HEK293 (cell line): ENCODE measurements at regions not wholly inside any gene's neighbourhood (a gene's known extent, or its start where the extent isn't known, plus 50 kb on each side); places are given as distances from the start of the nearest gene placed in this dataset.

Source experiments
- GLIS2 ChIP-seq: fragments of 450-650 bp; formaldehyde crosslinking; IDR thresholded peaks from 2 replicates; pipeline ENCODE4 v1.5.1; 2016; ENCODE audit warnings: missing biosample characterization, missing genetic modification characterization
- HOXA7 ChIP-seq: sonication (generic); formaldehyde crosslinking; IDR thresholded peaks from 2 replicates; pipeline ENCODE4 v1.8.1; 2022; ENCODE audit warnings: missing genetic modification reagents, borderline replicate concordance
- ZNF138 ChIP-seq: fragments of 450-650 bp; formaldehyde crosslinking; IDR thresholded peaks from 2 replicates; pipeline ENCODE4 v1.5.1; 2016; ENCODE audit warnings: missing biosample characterization, missing genetic modification characterization, borderline replicate concordance
- ZNF302 ChIP-seq: fragments of 450-650 bp; formaldehyde crosslinking; IDR thresholded peaks from 2 replicates; pipeline ENCODE4 v1.5.1; 2016; ENCODE audit warnings: missing biosample characterization, missing genetic modification characterization, low read depth
- ZNF473 ChIP-seq: fragments of 450-650 bp; formaldehyde crosslinking; IDR thresholded peaks from 2 replicates; pipeline ENCODE4 v1.5.1; 2017; ENCODE audit warnings: missing biosample characterization, missing genetic modification characterization
- ZNF549 ChIP-seq: fragments of 450-650 bp; IDR thresholded peaks from 2 replicates; pipeline ENCODE4 v1.5.1; 2018; ENCODE audit warnings: missing biosample characterization, missing genetic modification characterization, mild to moderate bottlenecking, inconsistent platforms, moderate library complexity
- ZNF664 ChIP-seq: fragments of 450-650 bp; formaldehyde crosslinking; IDR thresholded peaks from 2 replicates; pipeline ENCODE4 v1.5.1; 2016; ENCODE audit warnings: missing biosample characterization, missing genetic modification characterization
- ZSCAN30 ChIP-seq: fragments of 450-650 bp; IDR thresholded peaks from 2 replicates; pipeline ENCODE4 v1.5.1; 2018; ENCODE audit warnings: missing biosample characterization, mild to moderate bottlenecking, missing genetic modification characterization, moderate library complexity
- TF ChIP-seq, protein P1 (sequence below): fragments of 450-650 bp; formaldehyde crosslinking; IDR thresholded peaks from 2 replicates; pipeline ENCODE4 v1.5.1; 2016; ENCODE audit warnings: missing biosample characterization, missing genetic modification characterization
- TF ChIP-seq, protein P2 (sequence below): fragments of 450-650 bp; formaldehyde crosslinking; IDR thresholded peaks from 2 replicates; pipeline ENCODE4 v1.5.1; 2016; ENCODE audit warnings: missing biosample characterization, missing genetic modification characterization
- TF ChIP-seq, protein P3 (sequence below): fragments of 450-650 bp; formaldehyde crosslinking; IDR thresholded peaks from 2 replicates; pipeline ENCODE4 v1.5.1; 2017; ENCODE audit warnings: missing biosample characterization, missing genetic modification characterization
- TF ChIP-seq, protein P4 (sequence below): fragments of 450-650 bp; formaldehyde crosslinking; IDR thresholded peaks from 2 replicates; pipeline ENCODE4 v1.5.1; 2016; ENCODE audit warnings: missing biosample characterization, missing genetic modification characterization, low read depth

DNA sequence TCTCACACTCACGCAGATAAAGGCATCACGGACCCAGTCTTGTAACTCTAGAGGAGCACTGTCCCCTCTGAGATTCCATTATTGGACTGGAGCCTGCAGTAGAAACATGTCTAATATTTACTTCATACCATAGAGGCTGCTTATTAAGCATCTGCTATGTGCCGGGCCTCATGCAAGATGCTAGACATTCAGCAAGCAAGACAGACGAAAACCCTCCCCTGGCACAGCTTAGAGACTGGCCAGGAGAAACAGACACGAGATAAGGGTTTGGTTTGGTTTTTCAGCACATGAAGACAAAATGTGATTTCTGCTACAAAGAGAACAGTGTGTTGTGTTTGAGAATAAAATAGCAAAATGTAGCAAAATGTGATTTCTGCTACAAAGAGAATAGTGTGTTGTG, 719.2 kb downstream of the MED13L start:
- TF ChIP-seq, protein P1, sequence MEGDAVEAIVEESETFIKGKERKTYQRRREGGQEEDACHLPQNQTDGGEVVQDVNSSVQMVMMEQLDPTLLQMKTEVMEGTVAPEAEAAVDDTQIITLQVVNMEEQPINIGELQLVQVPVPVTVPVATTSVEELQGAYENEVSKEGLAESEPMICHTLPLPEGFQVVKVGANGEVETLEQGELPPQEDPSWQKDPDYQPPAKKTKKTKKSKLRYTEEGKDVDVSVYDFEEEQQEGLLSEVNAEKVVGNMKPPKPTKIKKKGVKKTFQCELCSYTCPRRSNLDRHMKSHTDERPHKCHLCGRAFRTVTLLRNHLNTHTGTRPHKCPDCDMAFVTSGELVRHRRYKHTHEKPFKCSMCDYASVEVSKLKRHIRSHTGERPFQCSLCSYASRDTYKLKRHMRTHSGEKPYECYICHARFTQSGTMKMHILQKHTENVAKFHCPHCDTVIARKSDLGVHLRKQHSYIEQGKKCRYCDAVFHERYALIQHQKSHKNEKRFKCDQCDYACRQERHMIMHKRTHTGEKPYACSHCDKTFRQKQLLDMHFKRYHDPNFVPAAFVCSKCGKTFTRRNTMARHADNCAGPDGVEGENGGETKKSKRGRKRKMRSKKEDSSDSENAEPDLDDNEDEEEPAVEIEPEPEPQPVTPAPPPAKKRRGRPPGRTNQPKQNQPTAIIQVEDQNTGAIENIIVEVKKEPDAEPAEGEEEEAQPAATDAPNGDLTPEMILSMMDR (tag by site-specific recombination), result no peak
- no peak for TF ChIP-seq ZSCAN30 (tag by site-specific recombination)
- TF ChIP-seq ZNF302 (tag by site-specific recombination), result no peak
- no peak for TF ChIP-seq ZNF473
- TF ChIP-seq ZNF549 (tag by site-specific recombination), result no peak
- TF ChIP-seq, protein P2, sequence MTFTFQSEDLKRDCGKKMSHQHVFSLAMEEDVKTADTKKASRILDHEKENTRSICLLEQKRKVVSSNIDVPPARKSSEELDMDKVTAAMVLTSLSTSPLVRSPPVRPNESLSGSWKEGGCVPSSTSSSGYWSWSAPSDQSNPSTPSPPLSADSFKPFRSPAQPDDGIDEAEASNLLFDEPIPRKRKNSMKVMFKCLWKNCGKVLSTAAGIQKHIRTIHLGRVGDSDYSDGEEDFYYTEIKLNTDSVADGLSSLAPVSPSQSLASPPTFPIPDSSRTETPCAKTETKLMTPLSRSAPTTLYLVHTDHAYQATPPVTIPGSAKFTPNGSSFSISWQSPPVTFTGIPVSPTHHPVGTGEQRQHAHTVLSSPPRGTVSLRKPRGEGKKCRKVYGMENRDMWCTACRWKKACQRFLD (tag by site-specific recombination), result no peak
- TF ChIP-seq, protein P3, sequence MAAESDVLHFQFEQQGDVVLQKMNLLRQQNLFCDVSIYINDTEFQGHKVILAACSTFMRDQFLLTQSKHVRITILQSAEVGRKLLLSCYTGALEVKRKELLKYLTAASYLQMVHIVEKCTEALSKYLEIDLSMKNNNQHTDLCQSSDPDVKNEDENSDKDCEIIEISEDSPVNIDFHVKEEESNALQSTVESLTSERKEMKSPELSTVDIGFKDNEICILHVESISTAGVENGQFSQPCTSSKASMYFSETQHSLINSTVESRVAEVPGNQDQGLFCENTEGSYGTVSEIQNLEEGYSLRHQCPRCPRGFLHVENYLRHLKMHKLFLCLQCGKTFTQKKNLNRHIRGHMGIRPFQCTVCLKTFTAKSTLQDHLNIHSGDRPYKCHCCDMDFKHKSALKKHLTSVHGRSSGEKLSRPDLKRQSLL (tag by site-specific recombination), result no peak
- no peak for TF ChIP-seq GLIS2 (tag by site-specific recombination)
- TF ChIP-seq HOXA7 (CRISPR knock-in tag), result no peak
- TF ChIP-seq ZNF664, result no peak
- TF ChIP-seq ZNF138, result no peak
- TF ChIP-seq, protein P4, sequence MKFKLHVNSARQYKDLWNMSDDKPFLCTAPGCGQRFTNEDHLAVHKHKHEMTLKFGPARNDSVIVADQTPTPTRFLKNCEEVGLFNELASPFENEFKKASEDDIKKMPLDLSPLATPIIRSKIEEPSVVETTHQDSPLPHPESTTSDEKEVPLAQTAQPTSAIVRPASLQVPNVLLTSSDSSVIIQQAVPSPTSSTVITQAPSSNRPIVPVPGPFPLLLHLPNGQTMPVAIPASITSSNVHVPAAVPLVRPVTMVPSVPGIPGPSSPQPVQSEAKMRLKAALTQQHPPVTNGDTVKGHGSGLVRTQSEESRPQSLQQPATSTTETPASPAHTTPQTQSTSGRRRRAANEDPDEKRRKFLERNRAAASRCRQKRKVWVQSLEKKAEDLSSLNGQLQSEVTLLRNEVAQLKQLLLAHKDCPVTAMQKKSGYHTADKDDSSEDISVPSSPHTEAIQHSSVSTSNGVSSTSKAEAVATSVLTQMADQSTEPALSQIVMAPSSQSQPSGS (tag by site-specific recombination), result no peak
